ENCODE measurements at regions not wholly inside any gene's neighbourhood (a gene's known extent, or its start where the extent isn't known, plus 50 kb on each side); places are given as distances from the start of the nearest gene placed in this dataset.

- DNase-seq (ENCODE audit: extremely low spot score): no peak
- ChIA-PET CTCF (interaction anchor here (0.7 to 4.9 kb wide), 16 partner anchors 12 to 545 kb away, joined by 3 to 36 read pairs (median 4); no protein-coding TSS in a partner anchor), POLR2A (no interaction called here)
- TF ChIP-seq, protein P1, sequence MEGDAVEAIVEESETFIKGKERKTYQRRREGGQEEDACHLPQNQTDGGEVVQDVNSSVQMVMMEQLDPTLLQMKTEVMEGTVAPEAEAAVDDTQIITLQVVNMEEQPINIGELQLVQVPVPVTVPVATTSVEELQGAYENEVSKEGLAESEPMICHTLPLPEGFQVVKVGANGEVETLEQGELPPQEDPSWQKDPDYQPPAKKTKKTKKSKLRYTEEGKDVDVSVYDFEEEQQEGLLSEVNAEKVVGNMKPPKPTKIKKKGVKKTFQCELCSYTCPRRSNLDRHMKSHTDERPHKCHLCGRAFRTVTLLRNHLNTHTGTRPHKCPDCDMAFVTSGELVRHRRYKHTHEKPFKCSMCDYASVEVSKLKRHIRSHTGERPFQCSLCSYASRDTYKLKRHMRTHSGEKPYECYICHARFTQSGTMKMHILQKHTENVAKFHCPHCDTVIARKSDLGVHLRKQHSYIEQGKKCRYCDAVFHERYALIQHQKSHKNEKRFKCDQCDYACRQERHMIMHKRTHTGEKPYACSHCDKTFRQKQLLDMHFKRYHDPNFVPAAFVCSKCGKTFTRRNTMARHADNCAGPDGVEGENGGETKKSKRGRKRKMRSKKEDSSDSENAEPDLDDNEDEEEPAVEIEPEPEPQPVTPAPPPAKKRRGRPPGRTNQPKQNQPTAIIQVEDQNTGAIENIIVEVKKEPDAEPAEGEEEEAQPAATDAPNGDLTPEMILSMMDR (IDR thresholded peaks at IDR 0.05; ENCODE audit: control extremely low read depth, extremely low read depth, low read depth, missing control alignments): no peak
Measured at GRCh38 chr18:23357996-23358594, 95.0 kb upstream of the RIOK3 start.

DNA sequence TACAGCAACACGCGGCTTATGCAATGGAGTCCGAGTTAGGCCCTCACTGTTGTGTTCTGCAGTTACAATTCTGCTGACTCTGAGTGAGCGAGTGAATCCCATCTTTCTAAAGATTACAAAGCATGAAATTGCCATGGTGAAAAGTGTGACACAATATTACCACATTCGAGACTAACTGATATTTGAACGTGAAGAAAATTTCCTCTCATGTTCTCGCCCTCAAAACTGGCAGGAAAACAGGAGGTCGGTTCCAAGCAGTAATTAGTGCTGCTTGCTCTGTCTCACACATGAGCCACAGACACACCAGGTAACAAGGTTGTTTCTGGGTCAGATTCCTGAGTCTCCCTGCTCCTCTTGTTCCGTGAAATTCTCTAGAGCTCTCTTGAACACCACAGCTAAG is 93.7 kb upstream of the RIOK3 start:
- CTCF ChIA-PET: interaction anchor here (1.0 to 4.9 kb wide), 5 partner anchors 10 to 228 kb away, joined by 3 to 36 read pairs (median 5); no protein-coding TSS in a partner anchor
- POLR2A ChIA-PET: no interaction called here
- DNase-seq (ENCODE audit: extremely low spot score): no peak
- TF ChIP-seq, protein P1 (IDR thresholded peaks at IDR 0.05; ENCODE audit: control extremely low read depth, extremely low read depth, low read depth, missing control alignments): no peak

GRCh38 chr18:23363865-23364570 is 89.1 kb upstream of the RIOK3 start:
- no peak for DNase-seq (ENCODE audit: extremely low spot score)
- POLR2A ChIA-PET: no interaction called here
- TF ChIP-seq, protein P1 (IDR thresholded peaks at IDR 0.05; ENCODE audit: control extremely low read depth, extremely low read depth, low read depth, missing control alignments): no peak
- CTCF ChIA-PET: no interaction called here

DNA sequence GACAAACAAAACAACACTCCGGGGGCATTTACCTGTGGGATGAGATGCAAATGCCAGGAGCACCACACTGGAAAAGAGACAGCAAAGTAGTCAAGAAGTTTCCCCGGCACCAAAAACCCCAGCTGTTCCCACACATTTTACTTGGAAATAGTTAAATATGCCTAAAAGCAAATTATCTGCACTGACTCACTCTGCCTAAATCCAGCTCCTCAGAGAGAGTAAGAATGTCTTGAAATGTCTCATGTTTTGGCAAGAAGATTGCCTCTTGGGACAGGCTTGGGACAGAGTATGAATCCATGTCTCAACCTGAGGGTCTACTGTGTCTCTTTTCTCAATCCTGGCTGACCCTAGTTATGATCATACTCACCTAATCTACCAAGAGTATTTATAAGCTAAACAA is 87.5 kb upstream of the RIOK3 start:
- CTCF ChIA-PET: interaction anchor here (0.7 kb wide), 1 partner anchor 9 kb away, joined by 3 read pairs; no protein-coding TSS in a partner anchor

DNA sequence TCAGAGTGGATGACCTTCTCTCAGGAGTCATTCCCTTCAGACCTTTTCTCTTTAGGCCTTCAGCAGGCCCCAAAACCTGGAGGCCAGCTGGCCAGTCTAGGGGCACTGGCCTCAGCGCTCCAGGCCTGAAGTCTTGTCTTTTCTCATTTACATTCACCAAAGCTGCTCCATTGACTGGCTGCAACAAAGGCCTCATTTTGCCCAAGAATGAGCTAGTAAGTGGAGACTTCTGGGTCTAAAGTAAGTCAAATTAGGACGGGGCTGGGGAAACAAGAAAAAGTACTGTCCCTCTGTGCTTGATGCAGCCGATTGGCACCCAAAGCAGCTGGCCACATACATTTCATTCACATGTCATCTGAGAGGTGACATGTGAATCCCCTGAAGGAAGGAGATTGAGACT is 83.8 kb upstream of the RIOK3 start:
- DNase-seq (ENCODE audit: extremely low spot score): no peak
- POLR2A ChIA-PET: no interaction called here
- TF ChIP-seq, protein P1 (IDR thresholded peaks at IDR 0.05; ENCODE audit: control extremely low read depth, extremely low read depth, low read depth, missing control alignments): no peak
- CTCF ChIA-PET: interaction anchor here (0.7 to 1.3 kb wide), 3 partner anchors 10 to 42 kb away, joined by 3 to 5 read pairs (median 3); no protein-coding TSS in a partner anchor

More for the DNA sequence above, 87.5 kb upstream of the RIOK3 start:
- TF ChIP-seq, protein P1 (IDR thresholded peaks at IDR 0.05; ENCODE audit: control extremely low read depth, extremely low read depth, low read depth, missing control alignments): no peak
- no peak for DNase-seq (ENCODE audit: extremely low spot score)
- POLR2A ChIA-PET: no interaction called here

DNA sequence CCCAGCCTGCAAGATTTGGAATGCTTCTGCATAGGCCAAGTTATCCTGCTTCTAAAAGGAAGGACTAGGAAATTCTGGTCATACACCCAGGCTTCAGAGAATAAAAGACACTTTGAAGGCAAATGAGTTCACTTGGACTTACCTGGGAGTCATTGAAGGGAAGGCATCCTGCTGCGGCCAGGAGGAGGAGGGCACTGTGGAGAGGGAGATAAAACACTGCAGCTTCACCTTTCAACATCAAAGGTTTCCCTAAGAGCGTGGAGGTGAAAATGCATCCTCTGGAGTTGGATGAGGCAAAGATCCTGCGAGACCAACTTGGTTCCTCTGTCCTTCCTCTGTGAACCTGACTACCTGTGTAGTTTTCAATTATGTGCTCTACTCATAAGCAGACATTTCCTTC is 79.5 kb upstream of the RIOK3 start:
- DNase-seq (ENCODE audit: extremely low spot score): no peak
- CTCF ChIA-PET: interaction anchor here (1.0 kb wide), 1 partner anchor 11 kb away, joined by 3 read pairs; no protein-coding TSS in a partner anchor
- TF ChIP-seq, protein P1 (IDR thresholded peaks at IDR 0.05; ENCODE audit: control extremely low read depth, extremely low read depth, low read depth, missing control alignments): no peak
- POLR2A ChIA-PET: no interaction called here
